ENCODE measurements at regions not wholly inside any gene's neighbourhood (a gene's known extent, or its start where the extent isn't known, plus 50 kb on each side); places are given as distances from the start of the nearest gene placed in this dataset.

DNA sequence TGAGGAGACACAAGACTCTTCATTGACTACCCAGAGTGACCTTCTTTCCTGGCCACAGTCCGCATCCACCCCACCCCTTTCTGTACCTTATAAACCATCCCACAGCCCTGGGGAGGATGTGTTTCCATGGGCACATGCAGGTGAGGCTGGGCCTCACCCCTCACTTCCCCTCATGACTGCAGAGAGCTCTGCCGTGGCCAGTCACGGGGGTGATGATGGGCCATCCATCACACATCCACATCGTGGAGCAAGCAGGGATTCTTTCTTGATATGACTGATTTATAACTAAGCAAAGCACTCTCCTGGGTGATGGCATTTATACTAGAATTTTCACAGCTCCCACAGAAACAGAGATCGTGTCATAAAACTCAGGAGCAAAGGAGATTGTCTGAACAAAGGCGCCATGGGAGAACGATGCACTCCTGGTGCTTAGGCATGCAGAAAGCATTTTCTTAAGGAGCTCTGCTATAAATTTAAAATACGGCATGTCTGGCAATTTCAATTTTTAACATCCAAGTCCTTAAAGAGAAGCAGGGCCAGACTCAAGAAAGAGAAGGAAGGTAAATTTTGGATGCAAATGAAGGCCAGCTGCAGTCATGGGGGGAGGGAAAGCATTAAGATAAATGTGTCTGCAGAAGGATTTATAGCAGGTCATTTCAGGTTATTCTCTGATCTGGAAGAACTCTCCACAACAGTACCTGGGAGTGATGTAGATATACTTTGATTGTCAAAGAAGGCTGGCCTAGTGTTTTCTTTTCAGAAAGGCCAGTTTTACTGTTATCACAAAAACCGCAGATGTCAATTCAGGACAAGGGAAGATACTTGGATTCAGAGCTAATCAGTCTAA is 777.0 kb downstream of the C6orf118 start:
- DNase-seq (ENCODE audit: extremely low spot score), result no peak
- TF ChIP-seq LEF1 (IDR thresholded peaks at IDR 0.05; ENCODE audit: borderline replicate concordance), result no peak
- TF ChIP-seq ARNT (IDR thresholded peaks at IDR 0.05), result no peak
- TF ChIP-seq ZNF384 (IDR thresholded peaks at IDR 0.05), result no peak
- no peak for TF ChIP-seq L3MBTL2 (conservative IDR thresholded peaks at IDR 0.05)
- TF ChIP-seq ELF4 (IDR thresholded peaks at IDR 0.05), result no peak
- POLR2A ChIA-PET, result no interaction called here
- CTCF ChIA-PET, result no interaction called here

DNA sequence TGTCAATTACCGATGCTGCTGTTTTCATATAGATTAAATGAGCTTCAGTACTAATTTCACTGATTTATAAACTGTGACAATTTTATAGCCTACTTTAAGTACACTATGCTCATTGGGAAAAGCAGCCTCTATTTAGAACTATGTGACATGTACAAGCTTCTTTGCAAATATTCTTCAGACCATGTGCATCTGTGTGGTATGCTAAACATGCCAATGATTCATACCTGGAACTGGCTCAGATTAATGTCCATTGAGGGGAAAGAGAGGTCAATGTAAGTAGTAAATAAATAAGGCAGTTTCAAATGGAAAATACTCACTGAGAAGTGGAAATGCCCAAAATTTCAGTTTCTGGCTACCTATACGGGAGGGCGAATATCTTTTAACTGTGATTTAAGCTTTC is 777.7 kb downstream of the C6orf118 start:
- DNase-seq (ENCODE audit: extremely low spot score), result no peak
- ChIA-PET CTCF (no interaction called here), POLR2A (no interaction called here)
- TF ChIP-seq ARNT (IDR thresholded peaks at IDR 0.05), result no peak
- TF ChIP-seq HDGF (IDR thresholded peaks at IDR 0.05; ENCODE audit: borderline replicate concordance), result no peak
- no peak for TF ChIP-seq FOXA1 (IDR thresholded peaks at IDR 0.05)
- TF ChIP-seq SP1 (IDR thresholded peaks at IDR 0.05), result no peak
- no peak for TF ChIP-seq ELF4 (IDR thresholded peaks at IDR 0.05)
- no peak for TF ChIP-seq BHLHE40 (IDR thresholded peaks at IDR 0.05; ENCODE audit: borderline replicate concordance)

- ChIA-PET POLR2A (no interaction called here), CTCF (no interaction called here)
- TF ChIP-seq FOXA1 (IDR thresholded peaks at IDR 0.05) (no peak), TARDBP (IDR thresholded peaks at IDR 0.05) (no peak), BHLHE40 (IDR thresholded peaks at IDR 0.05; ENCODE audit: borderline replicate concordance) (no peak), PKNOX1 (IDR thresholded peaks at IDR 0.05) (no peak), ARNT (IDR thresholded peaks at IDR 0.05) (no peak), HDGF (IDR thresholded peaks at IDR 0.05; ENCODE audit: borderline replicate concordance) (no peak), NFRKB (IDR thresholded peaks at IDR 0.05) (no peak), L3MBTL2 (conservative IDR thresholded peaks at IDR 0.05) (no peak), CTBP1 (IDR thresholded peaks at IDR 0.05; ENCODE audit: borderline replicate concordance) (no peak), LEF1 (IDR thresholded peaks at IDR 0.05; ENCODE audit: borderline replicate concordance) (no peak), FOXM1 (IDR thresholded peaks at IDR 0.05; ENCODE audit: borderline replicate concordance) (no peak), FOXK2 (IDR thresholded peaks at IDR 0.05) (no peak), ZNF384 (IDR thresholded peaks at IDR 0.05) (no peak), SUZ12 (IDR thresholded peaks at IDR 0.05) (no peak), ELF4 (IDR thresholded peaks at IDR 0.05) (no peak), SP1 (IDR thresholded peaks at IDR 0.05) (no peak)
- no peak for DNase-seq (ENCODE audit: extremely low spot score)
Measured at GRCh38 chr6:164528539-164528938, 780.9 kb downstream of the C6orf118 start.

GRCh38 chr6:164523087-164523654 is 786.2 kb downstream of the C6orf118 start:
- no peak for DNase-seq (ENCODE audit: extremely low spot score)
- ChIA-PET CTCF (no interaction called here), POLR2A (no interaction called here)
- TF ChIP-seq TARDBP (IDR thresholded peaks at IDR 0.05) (no peak), BHLHE40 (IDR thresholded peaks at IDR 0.05; ENCODE audit: borderline replicate concordance) (no peak), FOXM1 (IDR thresholded peaks at IDR 0.05; ENCODE audit: borderline replicate concordance) (no peak), NFRKB (IDR thresholded peaks at IDR 0.05) (no peak)

DNA sequence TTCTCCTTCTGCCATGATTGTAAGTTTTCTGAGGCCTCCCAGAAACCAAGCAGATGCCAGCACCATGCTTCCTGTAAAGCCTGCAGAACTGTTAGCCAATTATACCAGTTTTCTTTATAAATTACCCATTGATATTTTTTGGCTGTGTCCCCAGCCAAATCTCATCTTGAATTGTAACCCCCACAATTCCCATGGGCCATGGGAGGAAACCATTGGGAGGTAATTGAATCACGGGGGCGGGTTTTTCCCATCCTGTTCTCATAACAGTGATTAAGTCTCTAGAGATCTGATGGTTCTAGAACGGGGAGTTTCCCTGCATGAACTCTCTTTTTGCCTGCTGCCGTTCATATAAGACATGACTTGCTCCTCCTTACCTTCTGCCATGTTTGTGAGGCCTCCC is 788.5 kb downstream of the C6orf118 start:
- ChIA-PET CTCF (no interaction called here), POLR2A (no interaction called here)
- no peak for TF ChIP-seq NFRKB (IDR thresholded peaks at IDR 0.05)
- no peak for TF ChIP-seq ARNT (IDR thresholded peaks at IDR 0.05)
- no peak for DNase-seq (ENCODE audit: extremely low spot score)

- CTCF ChIA-PET, result no interaction called here
- no peak for DNase-seq (ENCODE audit: extremely low spot score)
- POLR2A ChIA-PET, result no interaction called here
- TF ChIP-seq ARNT (IDR thresholded peaks at IDR 0.05) (no peak), SUZ12 (IDR thresholded peaks at IDR 0.05) (no peak), ELF4 (IDR thresholded peaks at IDR 0.05) (no peak), SP1 (IDR thresholded peaks at IDR 0.05) (no peak), FOXK2 (IDR thresholded peaks at IDR 0.05) (no peak), TARDBP (IDR thresholded peaks at IDR 0.05) (no peak), NFRKB (IDR thresholded peaks at IDR 0.05) (no peak), HDGF (IDR thresholded peaks at IDR 0.05; ENCODE audit: borderline replicate concordance) (no peak), ZNF384 (IDR thresholded peaks at IDR 0.05) (no peak), PKNOX1 (IDR thresholded peaks at IDR 0.05) (no peak)
Measured at GRCh38 chr6:164507206-164507940, 802.0 kb downstream of the C6orf118 start.

GRCh38 chr6:164505425-164505824 is 804.0 kb downstream of the C6orf118 start:
- TF ChIP-seq ELF4 (IDR thresholded peaks at IDR 0.05) (no peak), SP1 (IDR thresholded peaks at IDR 0.05) (no peak), FOXA1 (IDR thresholded peaks at IDR 0.05) (no peak), LEF1 (IDR thresholded peaks at IDR 0.05; ENCODE audit: borderline replicate concordance) (no peak), HDGF (IDR thresholded peaks at IDR 0.05; ENCODE audit: borderline replicate concordance) (no peak), TARDBP (IDR thresholded peaks at IDR 0.05) (no peak), NFRKB (IDR thresholded peaks at IDR 0.05) (no peak), PKNOX1 (IDR thresholded peaks at IDR 0.05) (no peak), FOXK2 (IDR thresholded peaks at IDR 0.05) (no peak), SUZ12 (IDR thresholded peaks at IDR 0.05) (no peak), CTBP1 (IDR thresholded peaks at IDR 0.05; ENCODE audit: borderline replicate concordance) (no peak)
- DNase-seq (ENCODE audit: extremely low spot score), result no peak
- CTCF ChIA-PET, result no interaction called here
- POLR2A ChIA-PET, result no interaction called here

Data from HEK293T (cell line).